B cell (primary cell): ENCODE measurements at regions not wholly inside any gene's neighbourhood (a gene's known extent, or its start where the extent isn't known, plus 50 kb on each side); places are given as distances from the start of the nearest gene placed in this dataset.

Source experiments
- ATAC-seq: fragments of 200-7000 bp; cut with Tn5 transposase; one replicate; pipeline ENCODE4 v1.10.0; 2021; ENCODE audit warnings: low read depth, mild to moderate bottlenecking, moderate number of reproducible peaks, moderate library complexity
- CTCF ChIA-PET: fragments of 350-600 bp; sonication (Branson Sonifier 250); formaldehyde crosslinking; loops from one replicate; lab custom pipeline; 2021; ENCODE audit warnings: antibody characterized with exemption, inconsistent platforms; lab: Charles Lee
- POLR2A ChIA-PET: fragments of 350-600 bp; sonication (Branson Sonifier 250); formaldehyde crosslinking; loops from one replicate; lab custom pipeline; 2021; ENCODE audit warnings: antibody characterized with exemption; lab: Charles Lee
- DNase-seq: peaks from one replicate; pipeline ENCODE4 v3.0.0; 2013
- H2AFZ ChIP-seq: 2 replicates; pipeline ENCODE4 v1.6.1; 2012; ENCODE audit warnings: mild to moderate bottlenecking, low read depth, low read length; ENCODE audit not compliant: insufficient read depth, poor library complexity, severe bottlenecking
- H3K27ac ChIP-seq, 2 donors: 1 replicate in 1 of 2; 2 replicates in 1 of 2; pipeline ENCODE4 v1.5.1; 2012 to 2013; ENCODE audit warnings: low read length in 2 of 2, mild to moderate bottlenecking in 2 of 2, moderate library complexity in 1 of 2
- H3K27me3 ChIP-seq, 4 experiments: fragments of 200-600 bp in 1 of 4; sonication (generic) in 1 of 4; replicated peaks in 1 of 4; 1 replicate in 2 of 4; 2 replicates in 2 of 4; pipeline versions ENCODE4 v1.6.1 to v1.7.0; 2013 to 2016; ENCODE audit warnings: low read length in 3 of 4, mild to moderate bottlenecking in 2 of 4, mixed read lengths in 1 of 4, moderate library complexity in 1 of 4; ENCODE audit not compliant: insufficient read depth in 4 of 4, control insufficient read depth in 3 of 4; ENCODE audit errors: control extremely low read depth in 1 of 4
- H3K36me3 ChIP-seq, 2 experiments: replicated peaks in 1 of 2; 1 replicate in 1 of 2; 2 replicates in 1 of 2; pipeline versions ENCODE4 v1.6.1 to v1.7.1; 2013; ENCODE audit warnings: low read length in 1 of 2; ENCODE audit not compliant: insufficient read depth in 2 of 2, control insufficient read depth in 1 of 2; ENCODE audit errors: control extremely low read depth in 1 of 2, extremely low read depth in 1 of 2
- H3K4me1 ChIP-seq, 2 donors: fragments of 200-600 bp in 1 of 2; sonication (generic) in 1 of 2; 1 replicate in 1 of 2; 2 replicates in 1 of 2; pipeline versions ENCODE4 v1.5.1 to v1.6.1; 2013 to 2017; ENCODE audit warnings: low read length in 2 of 2; ENCODE audit not compliant: control insufficient read depth in 2 of 2, insufficient read depth in 2 of 2
- H3K4me2 ChIP-seq: replicated peaks from 2 replicates; pipeline ENCODE3; 2012; ENCODE audit warnings: mild to moderate bottlenecking, low read depth, low read length; ENCODE audit not compliant: poor library complexity, severe bottlenecking
- H3K4me3 ChIP-seq, 5 experiments: fragments of 200-600 bp in 1 of 5; sonication (generic) in 1 of 5; 1 replicate in 3 of 5; 2 replicates in 2 of 5; pipeline versions ENCODE4 v1.5.1 to v1.7.0; 2011 to 2016; ENCODE audit warnings: low read length in 4 of 5, mild to moderate bottlenecking in 4 of 5, low read depth in 2 of 5, control low read depth in 1 of 5, moderate library complexity in 1 of 5; ENCODE audit not compliant: insufficient read depth in 1 of 5; ENCODE audit errors: control extremely low read depth in 1 of 5, extremely low read depth in 1 of 5
- H3K79me2 ChIP-seq: fragments of 200-600 bp; sonication (generic); one replicate; pipeline ENCODE4 v1.6.0; 2016; ENCODE audit warnings: low read length; ENCODE audit not compliant: control insufficient read depth, insufficient read depth
- H3K9ac ChIP-seq: fragments of 200-600 bp; sonication (generic); 2 replicates; pipeline ENCODE4 v1.6.1; 2017; ENCODE audit warnings: mild to moderate bottlenecking, low read length, moderate library complexity
- H3K9me3 ChIP-seq, 3 donors: one replicate each; pipeline versions ENCODE4 v1.6.1 to v1.7.1; 2013; ENCODE audit warnings: low read length in 2 of 3; ENCODE audit not compliant: control insufficient read depth in 2 of 3, insufficient read depth in 1 of 3; ENCODE audit errors: control extremely low read depth in 1 of 3
- H4K20me1 ChIP-seq: 2 replicates; pipeline ENCODE4 v1.6.0; 2012; ENCODE audit warnings: mild to moderate bottlenecking, low read length; ENCODE audit not compliant: insufficient read depth, control insufficient read depth, poor library complexity, severe bottlenecking
- H3K27ac Mint-ChIP-seq: one replicate; pipeline ENCODE4 v1.8.0; 2021; ENCODE audit warnings: mixed read lengths
- H3K27me3 Mint-ChIP-seq: one replicate; pipeline ENCODE4 v1.8.0; 2021; ENCODE audit warnings: mixed read lengths
- H3K4me1 Mint-ChIP-seq: one replicate; pipeline ENCODE4 v1.8.0; 2021; ENCODE audit warnings: mixed read lengths
- H3K4me3 Mint-ChIP-seq: one replicate; pipeline ENCODE4 v1.8.0; 2021; ENCODE audit warnings: mixed read lengths
- H3K9me3 Mint-ChIP-seq: one replicate; pipeline ENCODE4 v1.8.0; 2022; ENCODE audit warnings: mixed read lengths; ENCODE audit not compliant: insufficient read depth
- EZH2 ChIP-seq: IDR thresholded peaks from 2 replicates; pipeline ENCODE4 v1.6.1; 2012; ENCODE audit warnings: borderline replicate concordance, low read depth, mild to moderate bottlenecking, moderate library complexity, low read length; ENCODE audit not compliant: insufficient read depth, poor library complexity, severe bottlenecking
- WGBS: methylation state at CpG from one replicate; pipeline ENCODE4 v1.1.5; 2013; ENCODE audit warnings: missing lambda C conversion rate; ENCODE audit not compliant: insufficient coverage; 5-methylcytosine and 5-hydroxymethylcytosine counted together
- intact Hi-C: fragments of 100-400 bp; cut with micrococcal nuclease; formaldehyde crosslinking; loops from one replicate; pipeline ENCODE4 v1.10.0; 2022
- TF ChIP-seq, protein P1 (sequence below): fragments of 200-600 bp; IDR thresholded peaks from one replicate; pipeline ENCODE4 v1.8.0; 2022; ENCODE audit warnings: antibody characterized with exemption, mild to moderate bottlenecking

DNA sequence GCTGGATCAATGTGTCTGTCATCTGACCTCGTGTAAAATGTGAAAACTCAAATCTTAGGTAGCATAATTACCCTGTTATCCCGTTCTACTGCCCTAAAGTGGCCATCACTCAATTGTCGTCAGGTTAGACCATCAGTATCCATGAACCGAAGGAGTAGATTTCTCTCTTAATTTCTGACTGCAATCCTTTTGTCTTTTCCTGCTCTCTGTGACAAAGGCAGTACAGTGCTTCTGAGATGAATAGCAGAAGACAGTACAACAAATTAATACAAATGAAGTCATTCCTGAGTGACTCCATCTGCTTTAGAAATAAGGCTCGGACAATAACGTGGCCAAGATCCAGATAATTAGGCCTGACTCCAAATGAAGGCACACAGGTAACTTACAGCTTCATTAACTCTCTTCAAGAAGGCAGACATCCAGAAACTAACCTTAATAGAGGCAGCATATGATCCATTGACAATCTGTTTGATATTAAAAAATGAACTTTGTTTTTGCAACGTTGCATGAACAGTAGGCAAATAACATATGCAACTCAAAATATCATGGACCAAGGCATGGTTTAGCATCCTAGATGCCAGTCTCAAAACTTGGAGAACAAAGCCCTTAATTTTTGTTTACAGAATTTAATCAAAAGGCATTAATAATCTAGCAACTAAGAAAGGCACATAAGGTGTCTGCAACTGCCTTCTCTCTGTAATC, 96.7 kb upstream of the CDH20 start:
- intact Hi-C loops, result no loop called here
- Histone ChIP-seq H3K9me3 (no peaks in the 10 kb centered on the region), H3K4me3 (no peak overlapping the region), H3K4me1 (no peaks in the 10 kb centered on the region), H4K20me1 (no peaks in the 10 kb centered on the region), H3K4me2 (no peak overlapping the region), H3K9ac (no peak overlapping the region), H3K36me3 (no peaks in the 10 kb centered on the region), H3K27me3 (no peaks in the 10 kb centered on the region), H3K27ac (no peak overlapping the region), H3K79me2 (no peaks in the 10 kb centered on the region), H2AFZ (no peak overlapping the region)
- Mint-ChIP-seq H3K9me3 (peaks cover 3% of the 10 kb centered on the region), H3K27me3 (no peaks in the 10 kb centered on the region), H3K4me1 (no peaks in the 10 kb centered on the region), H3K4me3 (no peak overlapping the region), H3K27ac (no peak overlapping the region)
- ChIA-PET CTCF (no interaction called here), POLR2A (no interaction called here)
- no peak for ATAC-seq
- 69% methylated on average over 5 of the region's 7 CpGs for WGBS
- DNase-seq, result no peak
- no peak for TF ChIP-seq EZH2
- TF ChIP-seq, protein P1, sequence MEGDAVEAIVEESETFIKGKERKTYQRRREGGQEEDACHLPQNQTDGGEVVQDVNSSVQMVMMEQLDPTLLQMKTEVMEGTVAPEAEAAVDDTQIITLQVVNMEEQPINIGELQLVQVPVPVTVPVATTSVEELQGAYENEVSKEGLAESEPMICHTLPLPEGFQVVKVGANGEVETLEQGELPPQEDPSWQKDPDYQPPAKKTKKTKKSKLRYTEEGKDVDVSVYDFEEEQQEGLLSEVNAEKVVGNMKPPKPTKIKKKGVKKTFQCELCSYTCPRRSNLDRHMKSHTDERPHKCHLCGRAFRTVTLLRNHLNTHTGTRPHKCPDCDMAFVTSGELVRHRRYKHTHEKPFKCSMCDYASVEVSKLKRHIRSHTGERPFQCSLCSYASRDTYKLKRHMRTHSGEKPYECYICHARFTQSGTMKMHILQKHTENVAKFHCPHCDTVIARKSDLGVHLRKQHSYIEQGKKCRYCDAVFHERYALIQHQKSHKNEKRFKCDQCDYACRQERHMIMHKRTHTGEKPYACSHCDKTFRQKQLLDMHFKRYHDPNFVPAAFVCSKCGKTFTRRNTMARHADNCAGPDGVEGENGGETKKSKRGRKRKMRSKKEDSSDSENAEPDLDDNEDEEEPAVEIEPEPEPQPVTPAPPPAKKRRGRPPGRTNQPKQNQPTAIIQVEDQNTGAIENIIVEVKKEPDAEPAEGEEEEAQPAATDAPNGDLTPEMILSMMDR, result no peak

DNA sequence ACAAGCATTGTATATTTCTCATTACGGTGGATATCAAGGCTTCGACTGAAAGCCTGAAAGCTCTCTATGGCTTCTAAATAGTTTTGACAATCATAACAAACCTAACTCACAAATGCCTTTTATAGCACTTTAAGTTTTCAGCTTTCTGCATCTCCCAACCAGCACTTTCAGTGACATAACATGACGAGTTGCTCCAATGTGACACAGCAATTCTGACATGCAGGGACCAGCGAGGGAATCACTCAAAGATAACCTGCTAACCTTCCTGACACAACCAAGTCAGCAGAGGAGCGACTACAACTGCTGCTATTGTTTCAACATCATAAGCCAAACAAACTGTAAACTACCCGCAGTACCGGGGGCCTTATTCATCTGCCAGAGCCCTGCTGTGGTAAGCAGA, 95.7 kb upstream of the CDH20 start:
- no peak for TF ChIP-seq EZH2
- TF ChIP-seq, protein P1, result no peak
- Histone ChIP-seq H3K4me1 (no peaks in the 10 kb centered on the region), H3K79me2 (no peaks in the 10 kb centered on the region), H3K4me3 (no peak overlapping the region), H3K27ac (no peak overlapping the region), H3K36me3 (no peaks in the 10 kb centered on the region), H2AFZ (no peak overlapping the region), H3K9me3 (no peaks in the 10 kb centered on the region), H4K20me1 (no peaks in the 10 kb centered on the region), H3K27me3 (no peaks in the 10 kb centered on the region), H3K9ac (no peak overlapping the region), H3K4me2 (no peak overlapping the region)
- Mint-ChIP-seq H3K27me3 (no peaks in the 10 kb centered on the region), H3K9me3 (peaks cover 3% of the 10 kb centered on the region), H3K4me1 (no peaks in the 10 kb centered on the region), H3K27ac (no peak overlapping the region), H3K4me3 (no peak overlapping the region)
- ATAC-seq (no peak), DNase-seq (no peak)
- intact Hi-C loops, result no loop called here
- ChIA-PET CTCF (no interaction called here), POLR2A (no interaction called here)
- WGBS, result 64% methylated on average over 4 of the region's 7 CpGs
